GM12878 (cell line): ENCODE measurements at regions not wholly inside any gene's neighbourhood (a gene's known extent, or its start where the extent isn't known, plus 50 kb on each side); places are given as distances from the start of the nearest gene placed in this dataset.

Experiments used
- ATAC-seq: fragments of 200-7000 bp; cut with Tn5 transposase; 3 replicates; pipeline ENCODE4 v1.9.1; 2020; ENCODE audit warnings: mild to moderate bottlenecking, moderate library complexity
- BruUV-seq: library from RNA; stranded (reverse); fragments of 400-500 nt; replicated peaks from 2 replicates; lab custom pipeline; 2021; lab: Mats Ljungman, UMichigan
- CTCF ChIA-PET: fragments of 300-600 bp; sonication (Branson Sonifier 250); formaldehyde crosslinking; extraction: SDS; loops from one replicate; lab custom pipeline; 2021; ENCODE audit warnings: inconsistent platforms; lab: Yijun Ruan, JAX
- POLR2A ChIA-PET: fragments of 350-600 bp; formaldehyde crosslinking; extraction: SDS; loops from one replicate; lab custom pipeline; 2021; ENCODE audit warnings: inconsistent platforms; lab: Charles Lee
- RAD21 ChIA-PET: fragments of 300-600 bp; sonication (Branson Sonifier 250); formaldehyde crosslinking; loops from one replicate; lab custom pipeline; 2023; ENCODE audit warnings: antibody characterized with exemption; ENCODE audit not compliant: unreplicated experiment; lab: Charles Lee
- SMC1A ChIA-PET: fragments of 300-600 bp; sonication (Branson Sonifier 250); formaldehyde crosslinking; loops from one replicate; lab custom pipeline; 2023; ENCODE audit not compliant: unreplicated experiment, uncharacterized antibody; lab: Charles Lee
- DNase-seq: peaks from one replicate; pipeline ENCODE4 v3.0.0-alpha.2; 2011; ENCODE audit warnings: low read depth, low spot score
- FAIRE-seq: peaks from 3 replicates; lab custom pipeline; 2011; peaks lifted over from hg19 to GRCh38; lab: Jason Lieb, UNC
- H2AFZ ChIP-seq: 2 replicates; pipeline ENCODE4 v1.6.0; 2011; ENCODE audit warnings: low read depth, low read length, control low read depth; ENCODE audit not compliant: control insufficient read depth
- H3K27ac ChIP-seq: 2 replicates; pipeline ENCODE4 v1.5.1; 2011; ENCODE audit warnings: control low read depth; ENCODE audit not compliant: control insufficient read depth, insufficient read depth
- H3K27me3 ChIP-seq, 2 experiments: replicated peaks in 1 of 2; 2 replicates each; pipeline versions ENCODE4 v1.6.0 to v1.6.1; 2011; ENCODE audit warnings: low read length in 1 of 2; ENCODE audit not compliant: control insufficient read depth in 2 of 2, insufficient read depth in 2 of 2
- H3K36me3 ChIP-seq, 2 experiments: 2 replicates each; pipeline ENCODE4 v1.5.1; 2011; ENCODE audit warnings: low read length in 1 of 2; ENCODE audit not compliant: control insufficient read depth in 2 of 2, insufficient read depth in 2 of 2
- H3K4me1 ChIP-seq: 2 replicates; pipeline ENCODE4 v1.6.1; 2011; ENCODE audit warnings: mild to moderate bottlenecking, low read length, moderate library complexity, mixed read lengths; ENCODE audit not compliant: control insufficient read depth, insufficient read depth
- H3K4me2 ChIP-seq: 2 replicates; pipeline ENCODE4 v1.6.0; 2011; ENCODE audit warnings: control low read depth; ENCODE audit not compliant: control insufficient read depth, insufficient read depth
- H3K4me3 ChIP-seq: fragments of 200-600 bp; sonication (generic); 2 replicates; pipeline ENCODE4 v1.5.1; 2016
- H3K79me2 ChIP-seq: 2 replicates; pipeline ENCODE4 v1.6.0; 2011; ENCODE audit warnings: low read length; ENCODE audit not compliant: control insufficient read depth, insufficient read depth
- H3K9ac ChIP-seq: 2 replicates; pipeline ENCODE4 v1.8.0; 2011; ENCODE audit warnings: low read length, control low read depth, mixed read lengths; ENCODE audit not compliant: control insufficient read depth, insufficient read depth
- H3K9me3 ChIP-seq: replicated peaks from 3 replicates; pipeline ENCODE4 v1.5.1; 2011; ENCODE audit warnings: mild to moderate bottlenecking, low read length; ENCODE audit not compliant: control insufficient read depth, insufficient read depth
- H4K20me1 ChIP-seq: 2 replicates; pipeline ENCODE4 v1.6.0; 2011; ENCODE audit not compliant: control insufficient read depth, insufficient read depth
- ATF7 ChIP-seq: fragments of 450-650 bp; IDR thresholded peaks from 2 replicates; pipeline ENCODE4 v1.6.1; 2016; ENCODE audit warnings: low read depth, mild to moderate bottlenecking
- BHLHE40 ChIP-seq, 2 experiments: fragments of 450-650 bp in 1 of 2; IDR thresholded peaks; 2 replicates each; pipeline ENCODE4 v1.6.1; 2011 to 2017; ENCODE audit warnings: low read depth in 2 of 2, borderline replicate concordance in 1 of 2, improper control_type of control experiment in 1 of 2, low read length in 1 of 2, mild to moderate bottlenecking in 1 of 2
- CREB1 ChIP-seq: IDR thresholded peaks from 2 replicates; pipeline ENCODE4 v1.6.1; 2012; ENCODE audit warnings: low read depth, mild to moderate bottlenecking, inconsistent platforms
- DPF2 ChIP-seq: fragments of 450-650 bp; IDR thresholded peaks from 2 replicates; pipeline ENCODE4 v1.6.1; 2017; ENCODE audit warnings: mild to moderate bottlenecking
- IRF4 ChIP-seq: IDR thresholded peaks from 2 replicates; pipeline ENCODE4 v1.6.1; 2011; ENCODE audit warnings: low read depth, low read length
- JUNB ChIP-seq: IDR thresholded peaks from 2 replicates; pipeline ENCODE4 v1.6.1; 2016; ENCODE audit warnings: antibody characterized with exemption, mild to moderate bottlenecking
- MEF2B ChIP-seq: fragments of 450-650 bp; IDR thresholded peaks from 2 replicates; pipeline ENCODE4 v1.6.1; 2018; ENCODE audit warnings: mild to moderate bottlenecking, moderate library complexity; ENCODE audit not compliant: partially characterized antibody, poor library complexity, severe bottlenecking
- POLR2A ChIP-seq: IDR thresholded peaks from 2 replicates; pipeline ENCODE4 v1.6.1; 2011; ENCODE audit warnings: low read depth, mild to moderate bottlenecking, low read length
- SUPT20H ChIP-seq: IDR thresholded peaks from 2 replicates; pipeline ENCODE4 v1.6.1; 2011; ENCODE audit warnings: low read depth, mild to moderate bottlenecking, low read length, moderate library complexity, borderline replicate concordance; ENCODE audit not compliant: control insufficient read depth
- TBL1XR1 ChIP-seq: IDR thresholded peaks from 2 replicates; pipeline ENCODE4 v1.6.1; 2012; ENCODE audit warnings: low read depth, low read length, improper control_type of control experiment
- WRNIP1 ChIP-seq: IDR thresholded peaks from 2 replicates; pipeline ENCODE4 v1.6.1; 2011; ENCODE audit warnings: low read depth, low read length, improper control_type of control experiment, borderline replicate concordance
- ZNF207 ChIP-seq: fragments of 450-650 bp; IDR thresholded peaks from 2 replicates; pipeline ENCODE4 v1.6.1; 2014; ENCODE audit warnings: antibody characterized with exemption, mild to moderate bottlenecking, borderline replicate concordance
- ZNF384 ChIP-seq: IDR thresholded peaks from 2 replicates; pipeline ENCODE4 v1.6.1; 2012; ENCODE audit warnings: low read depth, mild to moderate bottlenecking, low read length, improper control_type of control experiment, borderline replicate concordance
- ZSCAN29 ChIP-seq: fragments of 450-650 bp; IDR thresholded peaks from 2 replicates; pipeline ENCODE4 v1.6.1; 2017; ENCODE audit warnings: mild to moderate bottlenecking, moderate library complexity
- WGBS: methylation state at CpG from one replicate; pipeline ENCODE4 v1.1.6; 2016; ENCODE audit warnings: low lambda C conversion rate; ENCODE audit not compliant: insufficient replicate concordance, insufficient coverage; ENCODE audit errors: missing lambda C conversion rate; 5-methylcytosine and 5-hydroxymethylcytosine counted together
- in situ Hi-C: fragments of 300-500 bp; cut with MboI; formaldehyde crosslinking; loops from 9 replicates; pipeline ENCODE4 v1.14.3; 2018; ENCODE audit warnings: mixed read lengths
- intact Hi-C: fragments of 100-400 bp; cut with micrococcal nuclease; formaldehyde crosslinking; loops from one replicate; pipeline ENCODE4 v1.14.2; 2022; ENCODE audit not compliant: unreplicated experiment
- TF ChIP-seq, protein P1 (sequence below): fragments of 450-650 bp; IDR thresholded peaks from 2 replicates; pipeline ENCODE4 v1.6.1; 2017; ENCODE audit warnings: mild to moderate bottlenecking, moderate library complexity
- TF ChIP-seq, protein P2 (sequence below): fragments of 450-650 bp; IDR thresholded peaks from 2 replicates; pipeline ENCODE4 v1.6.1; 2016; ENCODE audit warnings: mild to moderate bottlenecking
- TF ChIP-seq, protein P3 (sequence below): IDR thresholded peaks from 2 replicates; pipeline ENCODE4 v1.6.1; 2011; ENCODE audit warnings: low read depth, mild to moderate bottlenecking, low read length, moderate library complexity, borderline replicate concordance; ENCODE audit errors: extremely low read depth

DNA sequence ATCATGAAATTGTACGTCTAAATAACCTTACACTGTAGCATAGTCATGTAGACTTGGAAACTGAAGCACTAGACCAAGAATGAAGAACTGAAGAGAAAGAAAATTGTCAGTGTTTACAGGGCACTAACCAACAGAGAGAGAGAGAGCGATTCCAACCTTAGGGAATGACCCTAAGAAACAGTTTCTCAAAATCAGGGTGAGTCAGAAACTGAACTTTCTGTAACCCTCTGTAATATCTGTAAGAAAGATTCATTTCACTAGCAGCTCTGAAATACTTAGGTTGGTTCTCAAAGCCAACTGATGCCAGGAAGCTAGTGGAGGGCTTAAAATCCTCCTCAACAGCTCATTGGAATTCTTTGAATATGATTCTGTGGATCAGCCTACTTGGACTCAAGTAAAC lies 936.9 kb downstream of the EFNB2 start:
- H3K4me3 ChIP-seq, result no peak overlapping the region
- BruUV-seq, result no TSS peak
- no peak overlapping the region for H3K27ac ChIP-seq
- no peak for DNase-seq
- no peaks in the 10 kb centered on the region for H3K27me3 ChIP-seq
- H3K4me1 ChIP-seq, result no peaks in the 10 kb centered on the region
- no peak for ATAC-seq
- H4K20me1 ChIP-seq, result no peaks in the 10 kb centered on the region
- FAIRE-seq, result no peak
- H3K36me3 ChIP-seq, result no peaks in the 10 kb centered on the region
- H2AFZ ChIP-seq, result no peak overlapping the region
- whole genome bisulfite sequencing, result 3% methylated on average over 2 of the region's 2 CpGs
- ChIA-PET RAD21 (interaction anchor here (1.1 to 1.5 kb wide), 2 partner anchors 9 to 16 kb away, joined by 4 read pairs; no protein-coding TSS in a partner anchor), POLR2A (no interaction called here), SMC1A (interaction anchor here (1.2 to 1.3 kb wide), 2 partner anchors 13 to 25 kb away, joined by 3 read pairs; no protein-coding TSS in a partner anchor), CTCF (no interaction called here)
- in situ Hi-C loops (no loop called here), intact Hi-C loops (no loop called here)
- TF ChIP-seq DPF2, result no peak
- TF ChIP-seq ZSCAN29, result no peak
- TF ChIP-seq ATF7, result no peak
- no peak for TF ChIP-seq BHLHE40 (IDR thresholded peaks at IDR 0.05; ENCODE audit: borderline replicate concordance in 1 of 2, low read depth in 2 of 2, low read length in 1 of 2)
- no peak for TF ChIP-seq TBL1XR1
- TF ChIP-seq, protein P1, sequence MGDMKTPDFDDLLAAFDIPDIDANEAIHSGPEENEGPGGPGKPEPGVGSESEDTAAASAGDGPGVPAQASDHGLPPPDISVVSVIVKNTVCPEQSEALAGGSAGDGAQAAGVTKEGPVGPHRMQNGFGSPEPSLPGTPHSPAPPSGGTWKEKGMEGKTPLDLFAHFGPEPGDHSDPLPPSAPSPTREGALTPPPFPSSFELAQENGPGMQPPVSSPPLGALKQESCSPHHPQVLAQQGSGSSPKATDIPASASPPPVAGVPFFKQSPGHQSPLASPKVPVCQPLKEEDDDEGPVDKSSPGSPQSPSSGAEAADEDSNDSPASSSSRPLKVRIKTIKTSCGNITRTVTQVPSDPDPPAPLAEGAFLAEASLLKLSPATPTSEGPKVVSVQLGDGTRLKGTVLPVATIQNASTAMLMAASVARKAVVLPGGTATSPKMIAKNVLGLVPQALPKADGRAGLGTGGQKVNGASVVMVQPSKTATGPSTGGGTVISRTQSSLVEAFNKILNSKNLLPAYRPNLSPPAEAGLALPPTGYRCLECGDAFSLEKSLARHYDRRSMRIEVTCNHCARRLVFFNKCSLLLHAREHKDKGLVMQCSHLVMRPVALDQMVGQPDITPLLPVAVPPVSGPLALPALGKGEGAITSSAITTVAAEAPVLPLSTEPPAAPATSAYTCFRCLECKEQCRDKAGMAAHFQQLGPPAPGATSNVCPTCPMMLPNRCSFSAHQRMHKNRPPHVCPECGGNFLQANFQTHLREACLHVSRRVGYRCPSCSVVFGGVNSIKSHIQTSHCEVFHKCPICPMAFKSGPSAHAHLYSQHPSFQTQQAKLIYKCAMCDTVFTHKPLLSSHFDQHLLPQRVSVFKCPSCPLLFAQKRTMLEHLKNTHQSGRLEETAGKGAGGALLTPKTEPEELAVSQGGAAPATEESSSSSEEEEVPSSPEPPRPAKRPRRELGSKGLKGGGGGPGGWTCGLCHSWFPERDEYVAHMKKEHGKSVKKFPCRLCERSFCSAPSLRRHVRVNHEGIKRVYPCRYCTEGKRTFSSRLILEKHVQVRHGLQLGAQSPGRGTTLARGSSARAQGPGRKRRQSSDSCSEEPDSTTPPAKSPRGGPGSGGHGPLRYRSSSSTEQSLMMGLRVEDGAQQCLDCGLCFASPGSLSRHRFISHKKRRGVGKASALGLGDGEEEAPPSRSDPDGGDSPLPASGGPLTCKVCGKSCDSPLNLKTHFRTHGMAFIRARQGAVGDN, result no peak
- TF ChIP-seq ZNF207, result no peak
- TF ChIP-seq, protein P2, sequence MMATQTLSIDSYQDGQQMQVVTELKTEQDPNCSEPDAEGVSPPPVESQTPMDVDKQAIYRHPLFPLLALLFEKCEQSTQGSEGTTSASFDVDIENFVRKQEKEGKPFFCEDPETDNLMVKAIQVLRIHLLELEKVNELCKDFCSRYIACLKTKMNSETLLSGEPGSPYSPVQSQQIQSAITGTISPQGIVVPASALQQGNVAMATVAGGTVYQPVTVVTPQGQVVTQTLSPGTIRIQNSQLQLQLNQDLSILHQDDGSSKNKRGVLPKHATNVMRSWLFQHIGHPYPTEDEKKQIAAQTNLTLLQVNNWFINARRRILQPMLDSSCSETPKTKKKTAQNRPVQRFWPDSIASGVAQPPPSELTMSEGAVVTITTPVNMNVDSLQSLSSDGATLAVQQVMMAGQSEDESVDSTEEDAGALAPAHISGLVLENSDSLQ, result no peak
- no peak for TF ChIP-seq JUNB
- no peak for TF ChIP-seq MEF2B
- TF ChIP-seq, protein P3, sequence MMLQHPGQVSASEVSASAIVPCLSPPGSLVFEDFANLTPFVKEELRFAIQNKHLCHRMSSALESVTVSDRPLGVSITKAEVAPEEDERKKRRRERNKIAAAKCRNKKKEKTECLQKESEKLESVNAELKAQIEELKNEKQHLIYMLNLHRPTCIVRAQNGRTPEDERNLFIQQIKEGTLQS, result no peak
- TF ChIP-seq WRNIP1, result no peak
- TF ChIP-seq CREB1, result no peak
- TF ChIP-seq POLR2A, result no peak
- TF ChIP-seq ZNF384, result no peak
- no peak for TF ChIP-seq IRF4
- TF ChIP-seq SUPT20H, result no peak
- no peak overlapping the region for H3K4me2 ChIP-seq
- no peaks in the 10 kb centered on the region for H3K79me2 ChIP-seq
- H3K9me3 ChIP-seq, result no peaks in the 10 kb centered on the region
- no peak overlapping the region for H3K9ac ChIP-seq
